A673 (cell line): ENCODE measurements at regions not wholly inside any gene's neighbourhood (a gene's known extent, or its start where the extent isn't known, plus 50 kb on each side); places are given as distances from the start of the nearest gene placed in this dataset.

Experiments
- BruUV-seq: library from RNA; stranded (reverse); fragments of 400-500 nt; replicated peaks from 2 replicates; lab custom pipeline; 2021; lab: Mats Ljungman, UMichigan
- CTCF ChIA-PET: fragments of 300-600 bp; sonication (Branson Sonifier 250); formaldehyde crosslinking; loops from one replicate; lab custom pipeline; 2022; ENCODE audit warnings: antibody characterized with exemption; lab: Charles Lee
- POLR2A ChIA-PET: fragments of 300-600 bp; sonication (Branson Sonifier 250); formaldehyde crosslinking; loops from one replicate; lab custom pipeline; 2022; ENCODE audit warnings: antibody characterized with exemption; ENCODE audit not compliant: low non-redundant PET; lab: Charles Lee
- DNase-seq: peaks from one replicate; pipeline ENCODE4 v3.0.0-alpha.2; 2015; ENCODE audit warnings: low spot score
- H3K27ac ChIP-seq: fragments of 200-600 bp; sonication (generic); 2 replicates; pipeline ENCODE4 v1.5.1; 2016; ENCODE audit warnings: mixed run types, low read depth, mild to moderate bottlenecking, mixed read lengths, antibody characterized with exemption, low read length; ENCODE audit not compliant: poor library complexity, severe bottlenecking
- H3K27me3 ChIP-seq: fragments of 200-600 bp; sonication (generic); replicated peaks from 2 replicates; pipeline ENCODE4 v1.6.1; 2017; ENCODE audit warnings: mixed run types, low read depth, mild to moderate bottlenecking, mixed read lengths, antibody characterized with exemption, low read length; ENCODE audit not compliant: insufficient read depth, poor library complexity
- H3K36me3 ChIP-seq: fragments of 200-600 bp; sonication (generic); 2 replicates; pipeline ENCODE4 v1.6.1; 2016; ENCODE audit warnings: mixed run types, mild to moderate bottlenecking, mixed read lengths, antibody characterized with exemption, low read length; ENCODE audit not compliant: insufficient read depth, poor library complexity, severe bottlenecking
- H3K4me1 ChIP-seq: fragments of 200-600 bp; sonication (generic); 2 replicates; pipeline ENCODE4 v1.6.1; 2017; ENCODE audit warnings: mixed run types, mild to moderate bottlenecking, mixed read lengths, antibody characterized with exemption, low read length; ENCODE audit not compliant: insufficient read depth, poor library complexity, severe bottlenecking
- H3K4me3 ChIP-seq: fragments of 200-600 bp; sonication (generic); 2 replicates; pipeline ENCODE4 v1.5.1; 2016; ENCODE audit warnings: low read depth, mixed run types, mild to moderate bottlenecking, mixed read lengths, low read length; ENCODE audit not compliant: poor library complexity, severe bottlenecking
- H3K9me3 ChIP-seq: fragments of 200-600 bp; sonication (generic); 2 replicates; pipeline ENCODE4 v1.6.1; 2016; ENCODE audit warnings: mixed run types, low read depth, mild to moderate bottlenecking, mixed read lengths, antibody characterized with exemption, low read length; ENCODE audit not compliant: poor library complexity, severe bottlenecking
- CTCF ChIP-seq: fragments of 300-800, 200-600 bp; sonication (generic); conservative IDR thresholded peaks from 2 replicates; pipeline ENCODE4 v1.5.1; 2017; ENCODE audit warnings: low read depth, mild to moderate bottlenecking, antibody characterized with exemption, low read length, moderate library complexity, mixed read lengths
- EZH2 ChIP-seq: fragments of 200-600 bp; sonication (generic); IDR thresholded peaks from 2 replicates; pipeline ENCODE4 v1.6.1; 2017; ENCODE audit warnings: borderline replicate concordance, low read depth, mild to moderate bottlenecking, mixed read lengths, antibody characterized with exemption, low read length; ENCODE audit not compliant: poor library complexity, severe bottlenecking
- intact Hi-C: fragments of 100-400 bp; cut with micrococcal nuclease; formaldehyde crosslinking; loops from one replicate; pipeline ENCODE4 v1.10.0; 2022; ENCODE audit not compliant: unreplicated experiment

GRCh38 chr21:24023402-24023801, 1583.9 kb downstream of the MRPL39 start:
- POLR2A ChIA-PET = no interaction called here
- H3K9me3 ChIP-seq = peaks cover 32% of the 10 kb centered on the region
- BruUV-seq = no TSS peak
- H3K27ac ChIP-seq = no peak overlapping the region
- H3K4me3 ChIP-seq = no peak overlapping the region
- CTCF ChIA-PET = no interaction called here
- intact Hi-C loops = no loop called here
- TF ChIP-seq CTCF (no peak), EZH2 (no peak)
- no peaks in the 10 kb centered on the region for H3K36me3 ChIP-seq
- no peaks in the 10 kb centered on the region for H3K27me3 ChIP-seq
- DNase-seq = no peak
- H3K4me1 ChIP-seq = no peaks in the 10 kb centered on the region

- CTCF ChIA-PET = no interaction called here
- TF ChIP-seq EZH2 = no peak
- 0 out of 2 replicates have a peak, but pooled peaks have one; percentile 25 for TF ChIP-seq CTCF
- intact Hi-C loops = no loop called here
These were observed 1592.9 kb downstream of the MRPL39 start for GRCh38 chr21:24014381-24014780.

GRCh38 chr21:24011087-24011486, 1596.2 kb downstream of the MRPL39 start:
- Histone ChIP-seq H3K4me1 (no peaks in the 10 kb centered on the region), H3K36me3 (no peaks in the 10 kb centered on the region), H3K4me3 (no peak overlapping the region), H3K9me3 (no peaks in the 10 kb centered on the region), H3K27ac (no peak overlapping the region), H3K27me3 (no peaks in the 10 kb centered on the region)
- CTCF ChIA-PET = no interaction called here
- TF ChIP-seq CTCF (no peak), EZH2 (no peak)
- POLR2A ChIA-PET = no interaction called here
- intact Hi-C loops = no loop called here
- DNase-seq = no peak
- no TSS peak for BruUV-seq

More at GRCh38 chr21:24014381-24014780, 1592.9 kb downstream of the MRPL39 start:
- BruUV-seq = no TSS peak
- peaks cover 9% of the 10 kb centered on the region for H3K9me3 ChIP-seq
- POLR2A ChIA-PET = no interaction called here
- H3K4me1 ChIP-seq = no peaks in the 10 kb centered on the region
- no peaks in the 10 kb centered on the region for H3K36me3 ChIP-seq
- H3K27me3 ChIP-seq = no peaks in the 10 kb centered on the region
- no peak for DNase-seq
- H3K27ac ChIP-seq = no peak overlapping the region
- H3K4me3 ChIP-seq = no peak overlapping the region
